ENCODE measurements at regions not wholly inside any gene's neighbourhood (a gene's known extent, or its start where the extent isn't known, plus 50 kb on each side); places are given as distances from the start of the nearest gene placed in this dataset.

GRCh38 chr6:112639391-112639831 lies 292.3 kb downstream of the RFPL4B start:
- TF ChIP-seq FOXP2 (optimal IDR thresholded peaks at IDR 0.05; ENCODE audit: borderline replicate concordance, extremely low read depth, extremely low read length, insufficient read depth) (no peak), TAF1 (IDR thresholded peaks at IDR 0.05; ENCODE audit: borderline replicate concordance, insufficient read depth, low read length) (no peak), REST (IDR thresholded peaks at IDR 0.05; ENCODE audit: insufficient read depth in 1 of 2, low read depth in 2 of 2, low read length in 2 of 2) (no peak), SIN3A (IDR thresholded peaks at IDR 0.05; ENCODE audit: borderline replicate concordance, insufficient read depth, low read length) (no peak)

GRCh38 chr6:112640891-112641290 lies 293.8 kb downstream of the RFPL4B start:
- TF ChIP-seq REST (IDR thresholded peaks at IDR 0.05; ENCODE audit: insufficient read depth in 1 of 2, low read depth in 2 of 2, low read length in 2 of 2), result no peak
- TF ChIP-seq SIN3A (IDR thresholded peaks at IDR 0.05; ENCODE audit: borderline replicate concordance, insufficient read depth, low read length), result no peak

GRCh38 chr6:112649853-112650252 lies 302.7 kb downstream of the RFPL4B start:
- no peak for TF ChIP-seq SIN3A (IDR thresholded peaks at IDR 0.05; ENCODE audit: borderline replicate concordance, insufficient read depth, low read length)
- no peak for TF ChIP-seq TAF1 (IDR thresholded peaks at IDR 0.05; ENCODE audit: borderline replicate concordance, insufficient read depth, low read length)
- TF ChIP-seq POLR2AphosphoS5 (IDR thresholded peaks at IDR 0.05; ENCODE audit: low read depth, low read length), result no peak
- TF ChIP-seq FOXP2 (optimal IDR thresholded peaks at IDR 0.05; ENCODE audit: borderline replicate concordance, extremely low read depth, extremely low read length, insufficient read depth), result no peak
- no peak for TF ChIP-seq REST (IDR thresholded peaks at IDR 0.05; ENCODE audit: insufficient read depth in 1 of 2, low read depth in 2 of 2, low read length in 2 of 2)

GRCh38 chr6:112651239-112651638 lies 304.1 kb downstream of the RFPL4B start:
- TF ChIP-seq TAF1 (IDR thresholded peaks at IDR 0.05; ENCODE audit: borderline replicate concordance, insufficient read depth, low read length), result no peak
- TF ChIP-seq REST (IDR thresholded peaks at IDR 0.05; ENCODE audit: insufficient read depth in 1 of 2, low read depth in 2 of 2, low read length in 2 of 2), result no peak
- TF ChIP-seq SIN3A (IDR thresholded peaks at IDR 0.05; ENCODE audit: borderline replicate concordance, insufficient read depth, low read length), result no peak
- TF ChIP-seq FOXP2 (optimal IDR thresholded peaks at IDR 0.05; ENCODE audit: borderline replicate concordance, extremely low read depth, extremely low read length, insufficient read depth), result no peak
- no peak for TF ChIP-seq POLR2AphosphoS5 (IDR thresholded peaks at IDR 0.05; ENCODE audit: low read depth, low read length)

- TF ChIP-seq FOXP2 (optimal IDR thresholded peaks at IDR 0.05; ENCODE audit: borderline replicate concordance, extremely low read depth, extremely low read length, insufficient read depth) (no peak), TAF1 (IDR thresholded peaks at IDR 0.05; ENCODE audit: borderline replicate concordance, insufficient read depth, low read length) (no peak), POLR2AphosphoS5 (IDR thresholded peaks at IDR 0.05; ENCODE audit: low read depth, low read length) (no peak), SIN3A (IDR thresholded peaks at IDR 0.05; ENCODE audit: borderline replicate concordance, insufficient read depth, low read length) (no peak), REST (IDR thresholded peaks at IDR 0.05; ENCODE audit: insufficient read depth in 1 of 2, low read depth in 2 of 2, low read length in 2 of 2) (no peak)
Measured at GRCh38 chr6:112659912-112660311, 312.8 kb downstream of the RFPL4B start.
